Stimulated activated CD4-positive, alpha-beta T cell treated with anti-CD3 and anti-CD28 coated beads, Interleukin-12 subunit alpha, Interleukin-12 subunit beta, amount 100 ng/mL, for 48 hours (primary cell): ENCODE measurements at regions not wholly inside any gene's neighbourhood (a gene's known extent, or its start where the extent isn't known, plus 50 kb on each side); places are given as distances from the start of the nearest gene placed in this dataset.

Source experiments
- DNase-seq, 3 donors: peaks; one replicate each; pipeline ENCODE4 v3.0.0-alpha.2; 2020; ENCODE audit warnings: low read depth in 2 of 3, low spot score in 1 of 3

- no peak for DNase-seq
Observed at GRCh38 chr20:11791835-11792567, 125.7 kb upstream of the BTBD3 start.

GRCh38 chr20:11792568-11792953 is 125.1 kb upstream of the BTBD3 start:
- no peak for DNase-seq

- no peak for DNase-seq
Observed at GRCh38 chr20:11794525-11794924, 123.2 kb upstream of the BTBD3 start.

- DNase-seq, result no peak
Observed at GRCh38 chr20:11795071-11795615, 122.5 kb upstream of the BTBD3 start.

GRCh38 chr20:11796026-11796425 is 121.7 kb upstream of the BTBD3 start:
- no peak for DNase-seq

GRCh38 chr20:11797156-11797555 is 120.5 kb upstream of the BTBD3 start:
- no peak for DNase-seq

- DNase-seq, result no peak
Observed at GRCh38 chr20:11799281-11799684, 118.4 kb upstream of the BTBD3 start.

- DNase-seq, result no peak
Observed at GRCh38 chr20:11807054-11808048, 110.3 kb upstream of the BTBD3 start.

- DNase-seq, result no peak
Observed at GRCh38 chr20:11808841-11809240, 108.9 kb upstream of the BTBD3 start.

GRCh38 chr20:11810311-11811083 is 107.2 kb upstream of the BTBD3 start:
- DNase-seq, result no peak

- no peak for DNase-seq
Observed at GRCh38 chr20:11813106-11813890, 104.4 kb upstream of the BTBD3 start.

GRCh38 chr20:11814267-11814666 is 103.4 kb upstream of the BTBD3 start:
- no peak for DNase-seq

GRCh38 chr20:11820838-11821237 is 96.9 kb upstream of the BTBD3 start:
- DNase-seq, result no peak

GRCh38 chr20:11822540-11822794 is 95.2 kb upstream of the BTBD3 start:
- DNase-seq, result no peak

- no peak for DNase-seq
Observed at GRCh38 chr20:11826334-11826733, 91.4 kb upstream of the BTBD3 start.

- DNase-seq, result no peak
Observed at GRCh38 chr20:11832397-11832796, 85.3 kb upstream of the BTBD3 start.

- DNase-seq, result no peak
Observed at GRCh38 chr20:11832851-11833250, 84.8 kb upstream of the BTBD3 start.

GRCh38 chr20:11833825-11834224 is 83.9 kb upstream of the BTBD3 start:
- no peak for DNase-seq

GRCh38 chr20:11838076-11838636 is 79.5 kb upstream of the BTBD3 start:
- DNase-seq, result no peak

GRCh38 chr20:11841972-11842461 is 75.7 kb upstream of the BTBD3 start:
- no peak for DNase-seq
